ENCODE measurements at regions not wholly inside any gene's neighbourhood (a gene's known extent, or its start where the extent isn't known, plus 50 kb on each side); places are given as distances from the start of the nearest gene placed in this dataset.
"Not testable (repeated sequence)": the region's sequence is repeated elsewhere in the genome, so short reads cannot be mapped to it uniquely, and the experiment has no call there.

GRCh38 chr1:73766786-73767348, 431.1 kb downstream of the LRRIQ3 start:
- no peak for DNase-seq

GRCh38 chr1:73765551-73766233, 432.3 kb downstream of the LRRIQ3 start:
- DNase-seq: no peak

GRCh38 chr1:73761559-73761958, 436.4 kb downstream of the LRRIQ3 start:
- DNase-seq: no peak

- no peak for DNase-seq
Measured at GRCh38 chr1:73759011-73759410, 439.0 kb downstream of the LRRIQ3 start.

- DNase-seq: no peak
Measured at GRCh38 chr1:73756817-73757216, 441.2 kb downstream of the LRRIQ3 start.

- DNase-seq: no peak
Measured at GRCh38 chr1:73755649-73756048, 442.3 kb downstream of the LRRIQ3 start.

- DNase-seq: no peak
Measured at GRCh38 chr1:73749996-73750395, 448.0 kb downstream of the LRRIQ3 start.

- DNase-seq: no peak
Measured at GRCh38 chr1:73744985-73745384, 453.0 kb downstream of the LRRIQ3 start.

GRCh38 chr1:73736125-73736524, 461.9 kb downstream of the LRRIQ3 start:
- no peak for DNase-seq

GRCh38 chr1:73727036-73727435, 470.9 kb downstream of the LRRIQ3 start:
- no peak for DNase-seq

- DNase-seq: no peak
Measured at GRCh38 chr1:73722055-73722454, 475.9 kb downstream of the LRRIQ3 start.

GRCh38 chr1:73717976-73718375, 480.0 kb downstream of the LRRIQ3 start:
- DNase-seq: no peak

GRCh38 chr1:73711089-73711488, 486.9 kb downstream of the LRRIQ3 start:
- no peak for DNase-seq

- no peak for DNase-seq
Measured at GRCh38 chr1:73701826-73702225, 496.1 kb downstream of the LRRIQ3 start.

GRCh38 chr1:73676186-73676585, 521.8 kb downstream of the LRRIQ3 start:
- DNase-seq: no peak

- DNase-seq: no peak
Measured at GRCh38 chr1:73674945-73675561, 522.9 kb downstream of the LRRIQ3 start.

- no peak for DNase-seq
Measured at GRCh38 chr1:73673971-73674370, 524.0 kb downstream of the LRRIQ3 start.

GRCh38 chr1:73671530-73671929, 526.4 kb downstream of the LRRIQ3 start:
- DNase-seq: no peak

- DNase-seq: not testable (repeated sequence)
Measured at GRCh38 chr1:73667959-73668358, 530.0 kb downstream of the LRRIQ3 start.

GRCh38 chr1:73662526-73662925, 535.5 kb downstream of the LRRIQ3 start:
- DNase-seq: no peak

GRCh38 chr1:73659136-73659535, 538.8 kb downstream of the LRRIQ3 start:
- DNase-seq: no peak

- DNase-seq: no peak
Measured at GRCh38 chr1:73654714-73655113, 543.3 kb downstream of the LRRIQ3 start.

- no peak for DNase-seq
Measured at GRCh38 chr1:73644198-73644597, 553.8 kb downstream of the LRRIQ3 start.

- no peak for DNase-seq
Measured at GRCh38 chr1:73639494-73639893, 558.5 kb downstream of the LRRIQ3 start.

GRCh38 chr1:73637264-73637663, 560.7 kb downstream of the LRRIQ3 start:
- no peak for DNase-seq

Data from GDM1 (cell line).